ENCODE measurements at regions not wholly inside any gene's neighbourhood (a gene's known extent, or its start where the extent isn't known, plus 50 kb on each side); places are given as distances from the start of the nearest gene placed in this dataset.

GRCh38 chr6:134420614-134421181, 102.8 kb upstream of the SGK1 start:
- TF ChIP-seq EP300 (IDR thresholded peaks at IDR 0.05) (no peak), CTCF (IDR thresholded peaks at IDR 0.05) (no peak), POLR2A (IDR thresholded peaks at IDR 0.05; ENCODE audit: low read depth) (no peak)

Data from esophagus muscularis mucosa (tissue), 4 donors.